IPS DF 19.7 (cell line): ENCODE measurements at regions not wholly inside any gene's neighbourhood (a gene's known extent, or its start where the extent isn't known, plus 50 kb on each side); places are given as distances from the start of the nearest gene placed in this dataset.
A peak's percentile ranks its signal among the peaks of the same experiment; 100 is the strongest.
"Not testable (repeated sequence)": the region's sequence is repeated elsewhere in the genome, so short reads cannot be mapped to it uniquely, and the experiment has no call there.

Experiments used
- DNase-seq: peaks from one replicate; pipeline ENCODE4 v3.0.0-alpha.2; 2013; ENCODE audit warnings: low read depth, low spot score

- peak; percentile 5 for DNase-seq
Measured at GRCh38 chr18:25561918-25562317, 210.0 kb upstream of the ZNF521 start.

GRCh38 chr18:25560369-25560768, 208.4 kb upstream of the ZNF521 start:
- DNase-seq, result no peak

- no peak for DNase-seq
Measured at GRCh38 chr18:25557011-25557410, 205.0 kb upstream of the ZNF521 start.

GRCh38 chr18:25553631-25554263, 201.8 kb upstream of the ZNF521 start:
- DNase-seq, result no peak

GRCh38 chr18:25544546-25545287, 192.8 kb upstream of the ZNF521 start:
- no peak for DNase-seq

- no peak for DNase-seq
Measured at GRCh38 chr18:25538175-25538922, 186.4 kb upstream of the ZNF521 start.

- no peak for DNase-seq
Measured at GRCh38 chr18:25535495-25535894, 183.5 kb upstream of the ZNF521 start.

- DNase-seq, result no peak
Measured at GRCh38 chr18:25534401-25534800, 182.4 kb upstream of the ZNF521 start.

GRCh38 chr18:25533218-25533617, 181.3 kb upstream of the ZNF521 start:
- no peak for DNase-seq

GRCh38 chr18:25531207-25531606, 179.2 kb upstream of the ZNF521 start:
- DNase-seq, result no peak

GRCh38 chr18:25525789-25526188, 173.8 kb upstream of the ZNF521 start:
- not testable (repeated sequence) for DNase-seq

GRCh38 chr18:25518716-25519053, 166.7 kb upstream of the ZNF521 start:
- no peak for DNase-seq

- DNase-seq, result no peak
Measured at GRCh38 chr18:25517881-25518715, 166.1 kb upstream of the ZNF521 start.

- DNase-seq, result no peak
Measured at GRCh38 chr18:25516747-25517498, 165.0 kb upstream of the ZNF521 start.

GRCh38 chr18:25516121-25516520, 164.2 kb upstream of the ZNF521 start:
- no peak for DNase-seq

- no peak for DNase-seq
Measured at GRCh38 chr18:25510096-25510495, 158.1 kb upstream of the ZNF521 start.

- peak; percentile 42 for DNase-seq
Measured at GRCh38 chr18:25503567-25504081, 151.7 kb upstream of the ZNF521 start.

GRCh38 chr18:25497151-25497794, 145.3 kb upstream of the ZNF521 start:
- no peak for DNase-seq

GRCh38 chr18:25496544-25496943, 144.6 kb upstream of the ZNF521 start:
- DNase-seq, result no peak

- DNase-seq, result no peak
Measured at GRCh38 chr18:25495606-25496005, 143.6 kb upstream of the ZNF521 start.
